Colonic mucosa (tissue), 4 donors: ENCODE measurements at regions not wholly inside any gene's neighbourhood (a gene's known extent, or its start where the extent isn't known, plus 50 kb on each side); places are given as distances from the start of the nearest gene placed in this dataset.

Experiments
- DNase-seq: peaks from one replicate; pipeline ENCODE4 v3.0.0-alpha.2; 2020
- H3K27ac ChIP-seq: fragments of 200-600 bp; one replicate; pipeline ENCODE4 v1.8.0; 2021
- H3K27me3 ChIP-seq: fragments of 200-600 bp; one replicate; pipeline ENCODE4 v1.8.0; 2021
- H3K36me3 ChIP-seq: fragments of 200-600 bp; one replicate; pipeline ENCODE4 v1.8.0; 2021
- H3K4me1 ChIP-seq: fragments of 200-600 bp; one replicate; pipeline ENCODE4 v1.8.0; 2021; ENCODE audit warnings: mild to moderate bottlenecking
- H3K4me3 ChIP-seq: fragments of 200-600 bp; one replicate; pipeline ENCODE4 v1.8.0; 2021
- H3K9ac ChIP-seq, 2 donors: one replicate each; pipeline ENCODE4 v1.7.0; 2013; ENCODE audit warnings: control low read depth in 2 of 2, low read depth in 2 of 2, low read length in 2 of 2
- H3K9me3 ChIP-seq: fragments of 200-600 bp; one replicate; pipeline ENCODE4 v1.8.0; 2021
- intact Hi-C: fragments of 100-400 bp; cut with DNase I; formaldehyde crosslinking; loops from one replicate; pipeline ENCODE4 v1.14.1; 2022
- TF ChIP-seq, protein P1 (sequence below): fragments of 200-600 bp; IDR thresholded peaks from one replicate; pipeline ENCODE4 v1.8.0; 2022; ENCODE audit warnings: antibody characterized with exemption, mild to moderate bottlenecking
- donor health status: healthy.
- donor health status: DM: no; HTN: no; CAD: no.
- donor health status: DM: no; HTN: no; CAD: no.

DNA sequence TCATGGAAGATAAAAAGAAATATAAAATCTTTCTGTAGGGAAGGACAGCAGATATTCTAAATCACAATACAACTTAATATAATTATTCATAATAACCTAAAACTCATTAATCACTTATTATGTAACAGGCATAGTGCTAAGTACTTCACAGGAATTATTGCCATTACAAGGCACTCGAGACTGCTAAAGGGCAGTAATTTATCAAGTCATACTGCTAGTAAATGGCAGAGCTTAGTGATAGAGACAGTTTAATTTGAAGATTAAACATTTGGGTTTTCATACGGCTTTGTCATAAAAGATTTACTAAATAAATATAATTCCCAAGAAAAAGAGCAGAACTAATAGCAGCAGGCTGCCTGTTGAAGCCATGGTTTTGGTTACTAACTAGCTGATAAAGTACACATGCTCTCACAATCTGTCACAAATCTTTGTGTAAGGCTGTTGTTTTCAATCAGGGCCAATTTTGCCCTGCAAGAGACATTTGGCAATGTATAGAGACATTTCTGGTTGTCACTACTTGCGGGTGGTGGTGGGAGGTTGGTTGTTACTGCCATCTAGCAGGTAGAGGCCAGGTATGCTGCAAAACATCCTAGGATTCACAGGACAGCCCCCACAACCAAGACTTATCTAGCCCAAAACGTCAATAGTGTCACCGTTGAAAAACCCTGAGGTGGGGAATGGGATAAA is 233.3 kb upstream of the CACNA2D1 start:
- Histone ChIP-seq H3K4me3 (no peak overlapping the region), H3K9me3 (no peaks in the 10 kb centered on the region), H3K27ac (no peak overlapping the region), H3K27me3 (no peaks in the 10 kb centered on the region), H3K36me3 (no peaks in the 10 kb centered on the region), H3K9ac (no peak overlapping the region), H3K4me1 (no peaks in the 10 kb centered on the region)
- TF ChIP-seq, protein P1, sequence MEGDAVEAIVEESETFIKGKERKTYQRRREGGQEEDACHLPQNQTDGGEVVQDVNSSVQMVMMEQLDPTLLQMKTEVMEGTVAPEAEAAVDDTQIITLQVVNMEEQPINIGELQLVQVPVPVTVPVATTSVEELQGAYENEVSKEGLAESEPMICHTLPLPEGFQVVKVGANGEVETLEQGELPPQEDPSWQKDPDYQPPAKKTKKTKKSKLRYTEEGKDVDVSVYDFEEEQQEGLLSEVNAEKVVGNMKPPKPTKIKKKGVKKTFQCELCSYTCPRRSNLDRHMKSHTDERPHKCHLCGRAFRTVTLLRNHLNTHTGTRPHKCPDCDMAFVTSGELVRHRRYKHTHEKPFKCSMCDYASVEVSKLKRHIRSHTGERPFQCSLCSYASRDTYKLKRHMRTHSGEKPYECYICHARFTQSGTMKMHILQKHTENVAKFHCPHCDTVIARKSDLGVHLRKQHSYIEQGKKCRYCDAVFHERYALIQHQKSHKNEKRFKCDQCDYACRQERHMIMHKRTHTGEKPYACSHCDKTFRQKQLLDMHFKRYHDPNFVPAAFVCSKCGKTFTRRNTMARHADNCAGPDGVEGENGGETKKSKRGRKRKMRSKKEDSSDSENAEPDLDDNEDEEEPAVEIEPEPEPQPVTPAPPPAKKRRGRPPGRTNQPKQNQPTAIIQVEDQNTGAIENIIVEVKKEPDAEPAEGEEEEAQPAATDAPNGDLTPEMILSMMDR, result no peak
- intact Hi-C loops, result no loop called here
- DNase-seq, result no peak

DNA sequence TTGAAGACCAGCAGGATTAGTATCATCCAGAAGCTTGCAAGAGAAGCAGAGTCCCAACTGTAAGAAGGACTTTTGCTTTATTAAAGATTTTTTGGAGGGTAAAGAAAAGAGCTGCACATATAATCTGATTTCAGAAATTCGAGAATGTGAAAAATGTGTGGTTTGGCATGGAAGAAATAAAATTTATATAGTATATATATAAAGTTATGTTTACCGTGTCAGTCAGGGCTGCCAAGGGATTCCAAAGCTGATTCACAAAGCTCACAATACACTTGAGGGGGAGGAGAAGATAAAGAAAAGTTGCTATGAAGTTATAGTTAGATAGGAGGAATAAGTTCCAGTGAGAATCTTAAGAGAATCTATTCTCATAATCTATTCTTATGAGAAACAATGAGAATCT is 231.8 kb upstream of the CACNA2D1 start:
- intact Hi-C loops, result no loop called here
- DNase-seq, result no peak
- Histone ChIP-seq H3K9me3 (no peaks in the 10 kb centered on the region), H3K4me3 (no peak overlapping the region), H3K4me1 (no peaks in the 10 kb centered on the region), H3K9ac (no peak overlapping the region), H3K27ac (no peak overlapping the region), H3K36me3 (no peaks in the 10 kb centered on the region), H3K27me3 (no peaks in the 10 kb centered on the region)
- TF ChIP-seq, protein P1, result no peak

DNA sequence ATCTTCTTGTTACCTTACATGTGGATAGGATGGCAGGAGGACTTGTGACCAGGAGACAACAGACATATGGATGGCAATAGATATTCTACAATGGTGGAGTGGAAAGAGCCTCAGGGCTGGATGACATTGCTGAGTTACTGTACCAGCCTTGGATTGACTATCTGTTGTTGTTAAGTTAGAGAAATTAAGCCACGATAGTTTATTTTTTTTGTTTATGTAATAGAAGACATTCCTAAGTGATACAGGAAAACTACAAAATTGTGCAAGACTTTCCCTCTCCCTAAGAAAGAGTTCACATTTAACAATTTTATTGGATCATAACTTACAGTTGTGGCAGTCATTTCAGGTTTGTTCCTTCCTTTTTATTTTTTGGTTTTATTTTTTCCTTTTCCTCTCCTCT is 230.7 kb upstream of the CACNA2D1 start:
- no peak for DNase-seq
- Histone ChIP-seq H3K4me1 (no peaks in the 10 kb centered on the region), H3K27me3 (no peaks in the 10 kb centered on the region), H3K9ac (no peak overlapping the region), H3K27ac (no peak overlapping the region), H3K36me3 (no peaks in the 10 kb centered on the region), H3K9me3 (no peaks in the 10 kb centered on the region), H3K4me3 (no peak overlapping the region)
- intact Hi-C loops, result no loop called here
- TF ChIP-seq, protein P1, result no peak

DNA sequence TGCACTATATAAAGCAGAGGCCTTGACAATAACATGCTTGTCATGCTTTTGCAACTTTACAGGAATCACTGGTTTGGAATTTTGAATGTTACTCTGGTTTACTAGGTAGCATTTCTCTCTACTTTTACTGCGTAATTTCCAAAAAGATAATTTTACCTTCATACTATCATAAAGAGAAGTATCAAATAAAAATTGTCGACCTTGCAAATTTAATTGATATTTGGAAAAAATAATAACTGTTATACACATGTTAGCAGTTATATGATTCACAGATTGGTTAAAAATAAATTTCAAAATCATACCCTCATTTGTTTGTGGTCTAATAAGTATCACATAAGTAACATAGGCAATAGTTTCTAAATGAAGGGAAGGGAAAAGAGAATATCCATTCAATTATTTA is 228.5 kb upstream of the CACNA2D1 start:
- no peak for DNase-seq
- intact Hi-C loops, result no loop called here
- no peak overlapping the region for H3K4me3 ChIP-seq

DNA sequence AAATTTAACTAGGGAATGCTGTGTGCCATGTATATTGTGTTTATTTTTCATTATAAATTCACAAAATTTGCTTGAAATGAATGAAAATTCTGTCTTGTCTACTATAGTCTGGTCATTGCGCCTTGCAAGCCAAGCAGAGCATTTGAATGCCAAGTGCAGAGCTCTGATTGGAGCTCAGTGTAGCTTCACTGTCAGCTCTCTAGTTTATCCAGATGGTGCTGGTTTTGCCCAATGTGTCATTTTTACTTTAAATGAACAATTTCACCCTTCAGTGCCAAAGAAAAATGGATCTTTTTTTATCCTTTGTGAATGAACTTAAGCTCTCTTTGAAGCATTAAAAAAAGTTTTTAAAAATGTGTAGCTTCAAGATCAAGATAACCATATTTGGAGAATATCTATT is 225.6 kb upstream of the CACNA2D1 start:
- intact Hi-C loops, result no loop called here

More for the DNA sequence above, 228.5 kb upstream of the CACNA2D1 start:
- TF ChIP-seq, protein P1, result no peak
- no peak overlapping the region for H3K27ac ChIP-seq
- no peaks in the 10 kb centered on the region for H3K4me1 ChIP-seq
- H3K27me3 ChIP-seq, result no peaks in the 10 kb centered on the region
- no peak overlapping the region for H3K9ac ChIP-seq
- H3K9me3 ChIP-seq, result no peaks in the 10 kb centered on the region
- H3K36me3 ChIP-seq, result no peaks in the 10 kb centered on the region

More for the DNA sequence above, 225.6 kb upstream of the CACNA2D1 start:
- H3K4me3 ChIP-seq, result no peak overlapping the region
- no peaks in the 10 kb centered on the region for H3K36me3 ChIP-seq
- TF ChIP-seq, protein P1, result no peak
- no peak for DNase-seq
- H3K27me3 ChIP-seq, result no peaks in the 10 kb centered on the region
- H3K9me3 ChIP-seq, result no peaks in the 10 kb centered on the region
- H3K9ac ChIP-seq, result no peak overlapping the region
- H3K4me1 ChIP-seq, result no peaks in the 10 kb centered on the region
- no peak overlapping the region for H3K27ac ChIP-seq
